GM12865 (cell line): ENCODE measurements at regions not wholly inside any gene's neighbourhood (a gene's known extent, or its start where the extent isn't known, plus 50 kb on each side); places are given as distances from the start of the nearest gene placed in this dataset.

Source experiments
- DNase-seq: peaks from one replicate; pipeline ENCODE4 v3.0.0; 2010; ENCODE audit warnings: low read depth
- H3K4me3 ChIP-seq: 2 replicates; pipeline ENCODE4 v1.5.1; 2011; ENCODE audit warnings: mild to moderate bottlenecking, low read depth, low read length, control low read depth
- TF ChIP-seq, protein P1 (sequence below): IDR thresholded peaks from 2 replicates; pipeline ENCODE4 v1.5.1; 2011; ENCODE audit warnings: low read length, control low read depth, low read depth, inconsistent platforms; ENCODE audit not compliant: insufficient read depth; ENCODE audit errors: missing control alignments

- no peak overlapping the region for H3K4me3 ChIP-seq
- no peak for DNase-seq
- TF ChIP-seq, protein P1, sequence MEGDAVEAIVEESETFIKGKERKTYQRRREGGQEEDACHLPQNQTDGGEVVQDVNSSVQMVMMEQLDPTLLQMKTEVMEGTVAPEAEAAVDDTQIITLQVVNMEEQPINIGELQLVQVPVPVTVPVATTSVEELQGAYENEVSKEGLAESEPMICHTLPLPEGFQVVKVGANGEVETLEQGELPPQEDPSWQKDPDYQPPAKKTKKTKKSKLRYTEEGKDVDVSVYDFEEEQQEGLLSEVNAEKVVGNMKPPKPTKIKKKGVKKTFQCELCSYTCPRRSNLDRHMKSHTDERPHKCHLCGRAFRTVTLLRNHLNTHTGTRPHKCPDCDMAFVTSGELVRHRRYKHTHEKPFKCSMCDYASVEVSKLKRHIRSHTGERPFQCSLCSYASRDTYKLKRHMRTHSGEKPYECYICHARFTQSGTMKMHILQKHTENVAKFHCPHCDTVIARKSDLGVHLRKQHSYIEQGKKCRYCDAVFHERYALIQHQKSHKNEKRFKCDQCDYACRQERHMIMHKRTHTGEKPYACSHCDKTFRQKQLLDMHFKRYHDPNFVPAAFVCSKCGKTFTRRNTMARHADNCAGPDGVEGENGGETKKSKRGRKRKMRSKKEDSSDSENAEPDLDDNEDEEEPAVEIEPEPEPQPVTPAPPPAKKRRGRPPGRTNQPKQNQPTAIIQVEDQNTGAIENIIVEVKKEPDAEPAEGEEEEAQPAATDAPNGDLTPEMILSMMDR = no peak
Observed at GRCh38 chr2:11936761-11937160, 190.3 kb downstream of the LPIN1 start.

- no peak overlapping the region for H3K4me3 ChIP-seq
- TF ChIP-seq, protein P1 = no peak
- no peak for DNase-seq
Observed at GRCh38 chr2:11938196-11938595, 191.8 kb downstream of the LPIN1 start.

DNA sequence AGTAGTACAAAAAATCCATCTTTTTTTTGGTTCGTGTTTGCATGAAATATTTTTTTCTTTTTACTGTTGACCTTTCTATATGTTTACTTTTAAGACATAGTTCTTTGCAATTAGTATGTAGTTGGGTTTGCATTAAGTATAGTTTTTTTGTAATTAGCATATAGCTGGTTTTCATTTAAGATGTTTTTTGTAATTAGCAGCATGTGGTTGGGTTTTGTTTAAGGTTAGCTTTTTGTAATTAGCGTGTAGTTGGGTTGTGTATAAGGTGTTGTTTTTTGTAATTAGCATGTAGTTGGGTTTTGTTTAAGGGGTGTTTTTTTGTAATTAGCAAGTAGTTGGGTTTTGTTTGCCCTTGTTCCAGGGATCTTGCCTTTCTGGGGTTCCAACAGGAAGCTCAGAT is 193.1 kb downstream of the LPIN1 start:
- DNase-seq = no peak
- no peak overlapping the region for H3K4me3 ChIP-seq
- TF ChIP-seq, protein P1 = no peak

GRCh38 chr2:11940121-11940743 is 193.8 kb downstream of the LPIN1 start:
- TF ChIP-seq, protein P1 = no peak
- DNase-seq = no peak
- H3K4me3 ChIP-seq = no peak overlapping the region

- no peak for DNase-seq
- TF ChIP-seq, protein P1 = no peak
- no peak overlapping the region for H3K4me3 ChIP-seq
Observed at GRCh38 chr2:11940799-11941198, 194.4 kb downstream of the LPIN1 start.

DNA sequence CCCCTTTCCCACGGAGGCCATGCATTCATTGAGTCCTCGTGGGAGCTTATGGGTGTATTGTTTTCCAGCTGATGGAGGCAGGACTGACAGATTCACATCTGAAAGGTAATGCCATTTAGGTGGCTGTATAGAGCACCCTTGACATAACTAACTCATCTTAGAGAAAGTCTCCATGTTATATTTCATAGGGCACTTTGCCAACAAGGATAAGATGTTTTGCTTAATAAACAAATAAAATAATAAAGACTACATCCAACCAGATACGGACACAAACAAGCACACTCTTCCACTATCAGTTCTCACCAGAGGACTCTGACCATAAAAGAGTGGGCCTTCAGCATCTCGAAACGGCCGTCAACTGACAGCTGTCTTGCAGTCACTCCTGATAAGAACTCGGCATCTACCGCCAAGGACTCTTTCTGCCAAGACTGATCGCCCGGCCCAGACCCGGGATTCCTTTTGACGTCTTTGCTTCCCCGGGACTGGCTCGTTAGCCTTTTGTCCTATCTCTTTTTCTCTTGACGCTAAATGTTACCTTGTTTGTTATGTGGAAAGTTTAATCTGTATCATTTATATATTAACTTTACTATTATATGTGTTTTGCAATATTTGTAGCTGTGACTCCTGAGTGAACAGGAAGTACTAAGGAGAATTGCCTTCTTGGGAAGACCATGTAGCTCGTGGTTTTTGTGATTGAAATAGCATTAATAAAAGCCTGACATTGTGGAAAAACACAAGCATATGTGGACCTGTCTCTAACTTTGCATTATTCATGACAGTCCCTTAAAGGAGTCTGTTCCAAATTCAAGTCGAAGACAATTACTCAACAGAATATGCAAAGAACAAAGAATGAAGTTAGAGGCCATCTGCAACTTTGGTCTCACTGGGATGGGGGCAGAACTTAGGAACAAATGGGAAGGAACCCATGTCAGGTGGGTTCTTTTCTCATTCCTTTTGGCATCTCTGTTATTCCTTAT is 195.1 kb downstream of the LPIN1 start:
- TF ChIP-seq, protein P1 = no peak
- DNase-seq = no peak
- no peak overlapping the region for H3K4me3 ChIP-seq
